WTC11 (cell line): ENCODE measurements at regions not wholly inside any gene's neighbourhood (a gene's known extent, or its start where the extent isn't known, plus 50 kb on each side); places are given as distances from the start of the nearest gene placed in this dataset.
A peak's percentile ranks its signal among the peaks of the same experiment; 100 is the strongest.

Experiments used
- ATAC-seq: fragments of 200-7000 bp; cut with Tn5 transposase; 2 replicates; pipeline ENCODE4 v1.10.0; 2021; ENCODE audit warnings: mild to moderate bottlenecking, moderate library complexity
- CTCF ChIA-PET: fragments of 300-600 bp; sonication (Branson Sonifier 250); formaldehyde crosslinking; loops from one replicate; lab custom pipeline; 2021; ENCODE audit warnings: antibody characterized with exemption; lab: Charles Lee
- POLR2A ChIA-PET: fragments of 350-600 bp; sonication (Branson Sonifier 250); formaldehyde crosslinking; loops from one replicate; lab custom pipeline; 2021; ENCODE audit warnings: antibody characterized with exemption; lab: Charles Lee
- DNase-seq: peaks from one replicate; pipeline ENCODE4 v3.0.0; 2021; ENCODE audit warnings: low spot score
- H3K27ac Mint-ChIP-seq: 2 replicates; pipeline ENCODE4 v1.8.0; 2021; ENCODE audit warnings: mixed read lengths
- H3K27me3 Mint-ChIP-seq: 2 replicates; pipeline ENCODE4 v1.8.0; 2021; ENCODE audit warnings: low read depth, mild to moderate bottlenecking, moderate library complexity, mixed read lengths
- H3K36me3 Mint-ChIP-seq: 2 replicates; pipeline ENCODE4 v1.8.0; 2021; ENCODE audit warnings: mixed read lengths
- H3K4me1 Mint-ChIP-seq: 2 replicates; pipeline ENCODE4 v1.8.0; 2022; ENCODE audit warnings: mixed read lengths
- H3K4me3 Mint-ChIP-seq: 2 replicates; pipeline ENCODE4 v1.8.0; 2021; ENCODE audit warnings: mild to moderate bottlenecking, moderate library complexity, mixed read lengths
- H3K9me3 Mint-ChIP-seq: 2 replicates; pipeline ENCODE4 v1.8.0; 2021; ENCODE audit warnings: mixed read lengths
- ARID4B ChIP-seq: sonication (generic); formaldehyde crosslinking; IDR thresholded peaks from 2 replicates; pipeline ENCODE4 v1.8.0; 2023; ENCODE audit warnings: missing genetic modification reagents, mild to moderate bottlenecking, borderline replicate concordance
- CREB1 ChIP-seq: sonication (generic); formaldehyde crosslinking; IDR thresholded peaks from 2 replicates; pipeline ENCODE4 v1.8.0; 2023; ENCODE audit warnings: mild to moderate bottlenecking, missing genetic modification reagents
- CTCF ChIP-seq: fragments of 200-600 bp; IDR thresholded peaks from 2 replicates; pipeline ENCODE4 v1.8.0; 2022; ENCODE audit warnings: antibody characterized with exemption
- E2F1 ChIP-seq: sonication (generic); formaldehyde crosslinking; IDR thresholded peaks from 2 replicates; pipeline ENCODE4 v1.8.0; 2022; ENCODE audit warnings: mild to moderate bottlenecking, missing genetic modification reagents
- ELF4 ChIP-seq: sonication (generic); formaldehyde crosslinking; IDR thresholded peaks from 2 replicates; pipeline ENCODE4 v1.8.1; 2022; ENCODE audit warnings: low read depth, mild to moderate bottlenecking, moderate library complexity, missing genetic modification reagents
- FOXP4 ChIP-seq: sonication (generic); formaldehyde crosslinking; IDR thresholded peaks from 2 replicates; pipeline ENCODE4 v1.8.0; 2022; ENCODE audit warnings: mild to moderate bottlenecking, missing genetic modification reagents
- GRHL2 ChIP-seq: fragments of 250-450 bp; sonication (Bioruptor Pico); IDR thresholded peaks from 2 replicates; pipeline ENCODE4 v1.8.0; 2022; ENCODE audit warnings: mild to moderate bottlenecking, moderate library complexity; ENCODE audit not compliant: insufficient replicate concordance, severe bottlenecking
- NR3C1 ChIP-seq: sonication (generic); formaldehyde crosslinking; conservative IDR thresholded peaks from 2 replicates; pipeline ENCODE4 v1.8.1; 2023; ENCODE audit warnings: low read depth, mild to moderate bottlenecking, missing genetic modification reagents
- SOX15 ChIP-seq: fragments of 250-450 bp; sonication (Bioruptor Pico); IDR thresholded peaks from 2 replicates; pipeline ENCODE4 v1.9.0; 2021; ENCODE audit warnings: mild to moderate bottlenecking
- TCF7 ChIP-seq: sonication (generic); formaldehyde crosslinking; IDR thresholded peaks from 2 replicates; pipeline ENCODE4 v1.8.0; 2022; ENCODE audit warnings: mild to moderate bottlenecking, low read depth, missing genetic modification reagents, moderate library complexity
- TEAD1 ChIP-seq: sonication (generic); formaldehyde crosslinking; IDR thresholded peaks from 2 replicates; pipeline ENCODE4 v1.8.0; 2022; ENCODE audit warnings: mild to moderate bottlenecking, missing genetic modification reagents
- ZMAT4 ChIP-seq: fragments of 250-450 bp; sonication (Bioruptor Pico); IDR thresholded peaks from 2 replicates; pipeline ENCODE4 v1.9.0; 2021; ENCODE audit warnings: mild to moderate bottlenecking
- ZNF263 ChIP-seq: sonication (generic); formaldehyde crosslinking; IDR thresholded peaks from 2 replicates; pipeline ENCODE4 v1.8.1; 2022; ENCODE audit warnings: low read depth, mild to moderate bottlenecking, moderate library complexity, missing genetic modification reagents
- TF ChIP-seq, protein P1 (sequence below): sonication (generic); formaldehyde crosslinking; IDR thresholded peaks from 2 replicates; pipeline ENCODE4 v1.8.1; 2022; ENCODE audit warnings: mild to moderate bottlenecking, moderate library complexity, missing genetic modification reagents
- TF ChIP-seq, protein P2 (sequence below): sonication (generic); formaldehyde crosslinking; IDR thresholded peaks from 2 replicates; pipeline ENCODE4 v1.8.0; 2023; ENCODE audit warnings: mild to moderate bottlenecking, missing genetic modification reagents

GRCh38 chr18:35851286-35851970, 121.1 kb upstream of the RMP24 start:
- TF ChIP-seq TEAD1 (CRISPR knock-in tag): peak; percentile 28; the same call in 1 of the 2 replicates
- TF ChIP-seq CREB1 (CRISPR knock-in tag): no peak
- TF ChIP-seq ZMAT4: 0 out of 2 replicates have a peak, but pooled peaks have one; percentile 87
- POLR2A ChIA-PET: interaction anchor here (0.7 kb wide), 1 partner anchor 58 kb away, joined by 3 read pairs; no protein-coding TSS in a partner anchor
- ATAC-seq (peak; percentile 77), DNase-seq (peak; percentile 38)
- Mint-ChIP-seq H3K36me3 (peaks cover 12% of the 10 kb centered on the region), H3K27ac (no peak overlapping the region; the same call in 1 of the 2 replicates), H3K9me3 (peaks cover 9% of the 10 kb centered on the region), H3K4me1 (peaks cover 31% of the 10 kb centered on the region), H3K27me3 (peaks cover 7% of the 10 kb centered on the region), H3K4me3 (peak overlapping the region; percentile 26)
- CTCF ChIA-PET: interaction anchor here (0.8 to 2.8 kb wide), 6 partner anchors 13 to 99 kb away, joined by 3 to 17 read pairs (median 4); no protein-coding TSS in a partner anchor

GRCh38 chr18:35852786-35853185, 119.7 kb upstream of the RMP24 start:
- POLR2A ChIA-PET: interaction anchor here (0.6 kb wide), 1 partner anchor 72 kb away, joined by 3 read pairs; no protein-coding TSS in a partner anchor

More at GRCh38 chr18:35852786-35853185, 119.7 kb upstream of the RMP24 start:
- Mint-ChIP-seq H3K36me3 (peaks cover 23% of the 10 kb centered on the region), H3K27me3 (peaks cover 7% of the 10 kb centered on the region), H3K4me3 (no peak overlapping the region), H3K27ac (0 out of 2 replicates have a peak overlapping the region, but pooled peaks have one; percentile 13), H3K4me1 (peaks cover 31% of the 10 kb centered on the region), H3K9me3 (peaks cover 23% of the 10 kb centered on the region)
- CTCF ChIA-PET: no interaction called here
- no peak for DNase-seq
- TF ChIP-seq FOXP4 (CRISPR knock-in tag) (no peak), ZMAT4 (no peak), ELF4 (CRISPR knock-in tag) (no peak), NR3C1 (CRISPR knock-in tag) (no peak), SOX15 (no peak), ZNF263 (CRISPR knock-in tag) (no peak), GRHL2 (CRISPR knock-in tag) (no peak), CTCF (no peak), E2F1 (CRISPR knock-in tag) (no peak), TCF7 (CRISPR knock-in tag) (no peak), ARID4B (CRISPR knock-in tag) (no peak)
- TF ChIP-seq, protein P1, sequence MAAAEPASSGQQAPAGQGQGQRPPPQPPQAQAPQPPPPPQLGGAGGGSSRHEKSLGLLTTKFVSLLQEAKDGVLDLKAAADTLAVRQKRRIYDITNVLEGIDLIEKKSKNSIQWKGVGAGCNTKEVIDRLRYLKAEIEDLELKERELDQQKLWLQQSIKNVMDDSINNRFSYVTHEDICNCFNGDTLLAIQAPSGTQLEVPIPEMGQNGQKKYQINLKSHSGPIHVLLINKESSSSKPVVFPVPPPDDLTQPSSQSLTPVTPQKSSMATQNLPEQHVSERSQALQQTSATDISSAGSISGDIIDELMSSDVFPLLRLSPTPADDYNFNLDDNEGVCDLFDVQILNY (CRISPR knock-in tag): no peak
- TF ChIP-seq, protein P2, sequence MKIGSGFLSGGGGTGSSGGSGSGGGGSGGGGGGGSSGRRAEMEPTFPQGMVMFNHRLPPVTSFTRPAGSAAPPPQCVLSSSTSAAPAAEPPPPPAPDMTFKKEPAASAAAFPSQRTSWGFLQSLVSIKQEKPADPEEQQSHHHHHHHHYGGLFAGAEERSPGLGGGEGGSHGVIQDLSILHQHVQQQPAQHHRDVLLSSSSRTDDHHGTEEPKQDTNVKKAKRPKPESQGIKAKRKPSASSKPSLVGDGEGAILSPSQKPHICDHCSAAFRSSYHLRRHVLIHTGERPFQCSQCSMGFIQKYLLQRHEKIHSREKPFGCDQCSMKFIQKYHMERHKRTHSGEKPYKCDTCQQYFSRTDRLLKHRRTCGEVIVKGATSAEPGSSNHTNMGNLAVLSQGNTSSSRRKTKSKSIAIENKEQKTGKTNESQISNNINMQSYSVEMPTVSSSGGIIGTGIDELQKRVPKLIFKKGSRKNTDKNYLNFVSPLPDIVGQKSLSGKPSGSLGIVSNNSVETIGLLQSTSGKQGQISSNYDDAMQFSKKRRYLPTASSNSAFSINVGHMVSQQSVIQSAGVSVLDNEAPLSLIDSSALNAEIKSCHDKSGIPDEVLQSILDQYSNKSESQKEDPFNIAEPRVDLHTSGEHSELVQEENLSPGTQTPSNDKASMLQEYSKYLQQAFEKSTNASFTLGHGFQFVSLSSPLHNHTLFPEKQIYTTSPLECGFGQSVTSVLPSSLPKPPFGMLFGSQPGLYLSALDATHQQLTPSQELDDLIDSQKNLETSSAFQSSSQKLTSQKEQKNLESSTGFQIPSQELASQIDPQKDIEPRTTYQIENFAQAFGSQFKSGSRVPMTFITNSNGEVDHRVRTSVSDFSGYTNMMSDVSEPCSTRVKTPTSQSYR (CRISPR knock-in tag): no peak
- ATAC-seq: no peak
